Glutamatergic neuron (in vitro differentiated cells): ENCODE measurements at regions not wholly inside any gene's neighbourhood (a gene's known extent, or its start where the extent isn't known, plus 50 kb on each side); places are given as distances from the start of the nearest gene placed in this dataset.

Experiments
- DNase-seq: peaks from one replicate; pipeline ENCODE4 v3.0.0; 2022
- H3K27ac Mint-ChIP-seq: one replicate; pipeline ENCODE4 v1.8.0; 2020; ENCODE audit warnings: mild to moderate bottlenecking, mixed read lengths, inconsistent platforms; ENCODE audit not compliant: unreplicated experiment
- H3K27me3 Mint-ChIP-seq: one replicate; pipeline ENCODE4 v1.8.0; 2020; ENCODE audit warnings: mild to moderate bottlenecking, moderate library complexity, mixed read lengths, inconsistent platforms; ENCODE audit not compliant: unreplicated experiment
- H3K36me3 Mint-ChIP-seq: one replicate; pipeline ENCODE4 v1.8.0; 2020; ENCODE audit warnings: mild to moderate bottlenecking, mixed read lengths, inconsistent platforms; ENCODE audit not compliant: unreplicated experiment
- H3K4me1 Mint-ChIP-seq: one replicate; pipeline ENCODE4 v1.8.0; 2020; ENCODE audit warnings: mild to moderate bottlenecking, low read depth, mixed read lengths, inconsistent platforms; ENCODE audit not compliant: unreplicated experiment
- H3K4me3 Mint-ChIP-seq: one replicate; pipeline ENCODE4 v1.8.0; 2020; ENCODE audit warnings: mild to moderate bottlenecking, mixed read lengths, inconsistent platforms; ENCODE audit not compliant: unreplicated experiment
- H3K9me3 Mint-ChIP-seq: one replicate; pipeline ENCODE4 v1.8.0; 2020; ENCODE audit warnings: mild to moderate bottlenecking, moderate library complexity, mixed read lengths, inconsistent platforms; ENCODE audit not compliant: unreplicated experiment
- TF ChIP-seq, protein P1 (sequence below): fragments of 200-600 bp; sonication (generic); IDR thresholded peaks from one replicate; pipeline ENCODE4 v1.5.0; 2021; ENCODE audit not compliant: partially characterized antibody, unreplicated experiment

DNA sequence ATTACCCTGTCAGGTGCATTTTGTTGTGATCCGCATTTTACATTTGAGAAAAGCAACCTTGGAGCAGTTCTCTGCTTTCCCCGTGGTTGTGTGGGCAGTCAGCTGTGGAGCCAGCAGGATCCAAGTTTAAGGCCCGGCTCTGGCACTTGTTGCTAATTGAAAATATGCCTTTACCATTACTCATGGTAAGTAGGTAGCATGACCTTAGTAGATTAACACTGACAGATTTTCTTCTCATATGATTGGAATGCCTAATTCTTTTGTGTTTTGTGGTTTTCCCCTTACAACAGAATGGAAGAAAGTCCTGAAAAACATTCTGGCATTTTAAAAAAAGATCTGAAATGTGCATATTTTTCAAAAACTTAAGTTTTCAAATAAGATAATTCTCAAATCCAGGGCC, 246.5 kb upstream of the LRRN1 start:
- Mint-ChIP-seq H3K36me3 (no peaks in the 10 kb centered on the region), H3K27ac (no peak overlapping the region), H3K9me3 (no peaks in the 10 kb centered on the region), H3K4me1 (peaks cover 4% of the 10 kb centered on the region), H3K27me3 (no peaks in the 10 kb centered on the region), H3K4me3 (no peak overlapping the region)
- TF ChIP-seq, protein P1, sequence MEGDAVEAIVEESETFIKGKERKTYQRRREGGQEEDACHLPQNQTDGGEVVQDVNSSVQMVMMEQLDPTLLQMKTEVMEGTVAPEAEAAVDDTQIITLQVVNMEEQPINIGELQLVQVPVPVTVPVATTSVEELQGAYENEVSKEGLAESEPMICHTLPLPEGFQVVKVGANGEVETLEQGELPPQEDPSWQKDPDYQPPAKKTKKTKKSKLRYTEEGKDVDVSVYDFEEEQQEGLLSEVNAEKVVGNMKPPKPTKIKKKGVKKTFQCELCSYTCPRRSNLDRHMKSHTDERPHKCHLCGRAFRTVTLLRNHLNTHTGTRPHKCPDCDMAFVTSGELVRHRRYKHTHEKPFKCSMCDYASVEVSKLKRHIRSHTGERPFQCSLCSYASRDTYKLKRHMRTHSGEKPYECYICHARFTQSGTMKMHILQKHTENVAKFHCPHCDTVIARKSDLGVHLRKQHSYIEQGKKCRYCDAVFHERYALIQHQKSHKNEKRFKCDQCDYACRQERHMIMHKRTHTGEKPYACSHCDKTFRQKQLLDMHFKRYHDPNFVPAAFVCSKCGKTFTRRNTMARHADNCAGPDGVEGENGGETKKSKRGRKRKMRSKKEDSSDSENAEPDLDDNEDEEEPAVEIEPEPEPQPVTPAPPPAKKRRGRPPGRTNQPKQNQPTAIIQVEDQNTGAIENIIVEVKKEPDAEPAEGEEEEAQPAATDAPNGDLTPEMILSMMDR = no peak
- DNase-seq = no peak

DNA sequence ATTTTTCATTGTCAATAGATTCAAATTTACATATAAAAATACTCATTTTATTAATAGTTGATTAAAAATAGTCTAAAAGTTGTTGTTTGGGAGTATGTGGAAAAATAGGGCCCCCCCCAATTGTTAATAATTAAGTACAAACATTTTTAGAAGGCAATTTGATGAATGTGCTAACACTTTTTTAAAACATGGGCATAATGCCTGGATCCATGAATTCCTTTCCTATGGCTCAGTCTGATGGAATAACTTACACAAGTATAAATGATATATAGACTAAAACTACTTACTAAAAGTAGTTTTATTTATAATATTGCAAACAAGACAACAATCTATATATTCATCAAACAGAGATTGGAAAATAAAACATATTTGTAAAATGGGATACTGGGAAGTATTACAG, 247.2 kb upstream of the LRRN1 start:
- no peak overlapping the region for H3K27ac Mint-ChIP-seq
- H3K9me3 Mint-ChIP-seq = no peaks in the 10 kb centered on the region
- H3K4me3 Mint-ChIP-seq = no peak overlapping the region
- no peaks in the 10 kb centered on the region for H3K36me3 Mint-ChIP-seq
- TF ChIP-seq, protein P1 = no peak
- H3K4me1 Mint-ChIP-seq = peaks cover 4% of the 10 kb centered on the region
- H3K27me3 Mint-ChIP-seq = no peaks in the 10 kb centered on the region
- DNase-seq = no peak

DNA sequence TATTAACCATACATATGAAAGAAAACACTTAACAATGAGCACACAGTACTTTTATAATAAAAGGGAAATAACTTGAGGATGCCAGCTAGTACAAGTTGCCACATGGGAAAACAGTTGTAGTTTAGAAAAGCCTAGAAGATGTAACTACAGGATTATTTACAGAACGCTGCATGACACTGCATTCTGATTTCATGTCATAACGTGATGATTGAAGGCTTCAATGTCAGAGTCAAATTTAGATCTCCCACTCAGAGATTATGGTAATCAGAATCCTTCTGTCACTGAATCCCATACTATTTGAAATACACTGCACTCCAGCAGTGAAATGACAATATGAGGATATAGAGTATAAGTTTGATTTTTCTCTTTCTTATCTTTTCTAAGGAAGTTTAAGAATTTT, 253.9 kb upstream of the LRRN1 start:
- H3K36me3 Mint-ChIP-seq = no peaks in the 10 kb centered on the region

DNA sequence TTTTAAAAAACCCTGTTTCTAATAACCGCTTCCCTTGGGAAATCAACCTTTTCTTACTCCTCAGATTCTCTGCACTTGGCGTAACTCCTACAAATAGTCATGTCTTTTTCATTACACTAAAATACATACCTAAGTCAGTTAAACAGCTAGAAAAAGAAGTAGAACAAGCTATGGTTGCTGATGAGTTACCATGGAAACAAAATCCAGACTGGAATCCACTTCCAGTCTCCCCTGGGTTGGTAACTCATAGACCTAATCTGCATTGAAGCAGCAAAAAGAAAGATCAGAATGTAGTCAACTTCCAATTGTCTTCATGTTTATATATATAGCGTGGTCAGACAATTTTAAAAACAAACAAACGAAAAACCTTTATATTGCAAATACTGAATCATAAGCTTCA, 260.8 kb upstream of the LRRN1 start:
- H3K27ac Mint-ChIP-seq = no peak overlapping the region

More for the DNA sequence above, 253.9 kb upstream of the LRRN1 start:
- H3K4me1 Mint-ChIP-seq = no peaks in the 10 kb centered on the region
- H3K27me3 Mint-ChIP-seq = no peaks in the 10 kb centered on the region
- H3K27ac Mint-ChIP-seq = no peak overlapping the region
- no peak overlapping the region for H3K4me3 Mint-ChIP-seq
- DNase-seq = no peak
- TF ChIP-seq, protein P1 = no peak
- H3K9me3 Mint-ChIP-seq = no peaks in the 10 kb centered on the region

DNA sequence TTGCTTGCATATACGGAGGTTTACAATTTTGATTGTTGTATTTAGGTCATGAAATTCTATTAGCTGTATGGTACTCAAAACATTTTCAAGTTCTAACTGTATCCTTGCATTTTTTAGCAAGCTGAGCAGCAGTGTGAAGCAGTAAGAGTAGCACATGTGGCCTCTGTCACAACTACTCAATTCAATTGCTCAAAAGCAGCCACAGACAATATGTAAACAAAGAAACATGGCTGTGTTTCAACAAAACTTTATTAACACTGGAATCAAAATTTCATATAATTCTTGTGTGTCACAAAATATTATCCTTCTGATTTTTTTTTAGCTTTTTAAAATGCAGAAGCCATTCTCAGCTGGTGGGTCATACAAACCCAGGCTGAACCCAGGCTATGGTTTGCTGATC, 266.7 kb upstream of the LRRN1 start:
- Mint-ChIP-seq H3K9me3 (peaks cover 4% of the 10 kb centered on the region), H3K4me3 (no peak overlapping the region), H3K27ac (no peak overlapping the region), H3K36me3 (no peaks in the 10 kb centered on the region), H3K27me3 (no peaks in the 10 kb centered on the region), H3K4me1 (peaks cover 2% of the 10 kb centered on the region)
- DNase-seq = no peak
- TF ChIP-seq, protein P1 = no peak

More for the DNA sequence above, 260.8 kb upstream of the LRRN1 start:
- no peaks in the 10 kb centered on the region for H3K27me3 Mint-ChIP-seq
- H3K4me1 Mint-ChIP-seq = peaks cover 5% of the 10 kb centered on the region
- DNase-seq = no peak
- peaks cover 2% of the 10 kb centered on the region for H3K9me3 Mint-ChIP-seq
- H3K4me3 Mint-ChIP-seq = no peak overlapping the region
- no peaks in the 10 kb centered on the region for H3K36me3 Mint-ChIP-seq
- TF ChIP-seq, protein P1 = no peak
